SJCRH30 (cell line): ENCODE measurements at regions not wholly inside any gene's neighbourhood (a gene's known extent, or its start where the extent isn't known, plus 50 kb on each side); places are given as distances from the start of the nearest gene placed in this dataset.
A peak's percentile ranks its signal among the peaks of the same experiment; 100 is the strongest.

Experiments
- DNase-seq, 2 experiments: peaks; one replicate each; pipeline ENCODE4 v3.0.0-alpha.2; 2015 to 2020
- H3K27ac ChIP-seq: fragments of 250-450 bp; sonication (Bioruptor Pico); 2 replicates; pipeline ENCODE4 v1.5.1; 2020; ENCODE audit warnings: mild to moderate bottlenecking, moderate library complexity
- H3K27me3 ChIP-seq: fragments of 250-450 bp; sonication (Bioruptor Pico); 2 replicates; pipeline ENCODE4 v1.5.1; 2020; ENCODE audit warnings: mild to moderate bottlenecking, moderate library complexity
- H3K36me3 ChIP-seq: fragments of 250-450 bp; sonication (Bioruptor Pico); 2 replicates; pipeline ENCODE4 v1.5.1; 2020; ENCODE audit warnings: mild to moderate bottlenecking, moderate library complexity
- H3K4me1 ChIP-seq: fragments of 250-450 bp; sonication (Bioruptor Pico); 2 replicates; pipeline ENCODE4 v1.5.1; 2020; ENCODE audit warnings: mild to moderate bottlenecking, moderate library complexity
- H3K4me3 ChIP-seq: fragments of 250-450 bp; sonication (Bioruptor Pico); 2 replicates; pipeline ENCODE4 v1.5.1; 2020; ENCODE audit warnings: mild to moderate bottlenecking, moderate library complexity
- H3K9me3 ChIP-seq: fragments of 250-450 bp; sonication (Bioruptor Pico); replicated peaks from 2 replicates; pipeline ENCODE4 v1.5.1; 2020; ENCODE audit warnings: mild to moderate bottlenecking, moderate library complexity

- Histone ChIP-seq H3K27me3 (no peaks in the 10 kb centered on the region), H3K27ac (no peak overlapping the region), H3K4me1 (peaks cover 3% of the 10 kb centered on the region; the same call in 1 of the 2 replicates), H3K36me3 (no peaks in the 10 kb centered on the region), H3K9me3 (peaks cover 3% of the 10 kb centered on the region; the same call in 1 of the 2 replicates), H3K4me3 (no peak overlapping the region)
- DNase-seq, result no peak
Observed at GRCh38 chr19:56930647-56931535, 90.4 kb upstream of the PEG3 start.

DNA sequence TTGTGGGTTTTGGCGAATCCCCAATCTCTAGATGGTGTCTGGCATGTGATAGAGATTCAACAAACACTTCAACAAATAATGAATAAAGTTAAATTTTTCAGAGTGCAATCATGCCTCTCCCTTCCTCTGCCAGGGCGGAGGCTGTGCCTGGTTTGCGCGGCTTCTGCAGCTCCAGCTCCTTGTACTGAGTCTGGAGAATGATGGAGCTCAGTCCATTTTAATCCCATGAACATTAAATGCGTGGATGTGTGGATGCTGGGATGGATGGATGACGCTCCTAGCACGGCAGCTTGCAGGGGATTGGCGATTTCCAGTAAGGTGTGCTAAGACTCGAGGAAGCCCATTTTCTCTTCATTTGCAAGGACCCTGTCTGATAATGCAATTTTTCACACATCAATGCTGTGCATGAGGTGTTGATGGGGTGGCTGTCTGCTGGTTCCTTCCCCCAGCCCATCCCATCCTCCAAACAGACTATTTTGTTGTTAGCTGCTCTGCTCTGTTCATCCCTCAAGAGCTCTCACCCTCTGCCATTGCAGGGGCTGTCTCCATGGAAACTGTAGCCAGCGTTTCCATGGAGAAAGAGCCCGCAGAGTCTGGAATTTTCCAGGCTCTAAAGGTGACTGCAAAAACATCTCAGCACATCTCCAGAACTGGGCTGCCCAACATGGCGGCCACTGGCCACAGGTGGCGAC lies 92.6 kb upstream of the PEG3 start:
- H3K4me3 ChIP-seq, result no peak overlapping the region
- no peaks in the 10 kb centered on the region for H3K36me3 ChIP-seq
- no peaks in the 10 kb centered on the region for H3K27me3 ChIP-seq
- no peak for DNase-seq
- H3K9me3 ChIP-seq, result peaks cover 3% of the 10 kb centered on the region; the same call in 1 of the 2 replicates
- peaks cover 3% of the 10 kb centered on the region; the same call in 1 of the 2 replicates for H3K4me1 ChIP-seq
- no peak overlapping the region for H3K27ac ChIP-seq

GRCh38 chr19:56934438-56935090 lies 94.0 kb upstream of the PEG3 start:
- Histone ChIP-seq H3K9me3 (peaks cover under 1% of the 10 kb centered on the region; the same call in 1 of the 2 replicates), H3K27me3 (no peaks in the 10 kb centered on the region), H3K4me1 (peaks cover 3% of the 10 kb centered on the region; the same call in 1 of the 2 replicates), H3K4me3 (no peak overlapping the region), H3K27ac (no peak overlapping the region), H3K36me3 (no peaks in the 10 kb centered on the region)
- no peak for DNase-seq

DNA sequence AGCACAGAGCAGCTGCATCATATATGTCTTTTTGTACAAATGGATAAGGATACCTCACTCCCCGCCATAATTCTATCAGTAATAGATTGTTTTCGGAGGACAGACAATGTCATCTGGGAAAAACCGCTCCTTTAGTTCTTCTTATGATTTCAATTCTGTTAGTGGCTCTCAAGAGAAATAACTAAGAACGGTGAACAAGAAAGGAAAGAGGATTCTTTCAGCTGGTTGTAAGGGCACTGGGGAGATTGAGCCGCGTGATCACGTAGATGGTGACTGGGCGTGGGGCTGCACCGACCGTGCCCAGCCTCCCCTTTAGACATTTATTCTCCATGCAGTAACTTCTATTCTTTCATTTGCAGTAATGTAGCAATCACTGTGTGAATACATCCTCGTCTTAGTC lies 99.4 kb upstream of the PEG3 start:
- no peaks in the 10 kb centered on the region for H3K36me3 ChIP-seq

GRCh38 chr19:56942756-56943155 lies 102.2 kb upstream of the PEG3 start:
- Histone ChIP-seq H3K27ac (no peak overlapping the region), H3K9me3 (no peaks in the 10 kb centered on the region), H3K27me3 (no peaks in the 10 kb centered on the region), H3K36me3 (no peaks in the 10 kb centered on the region), H3K4me1 (peaks cover 14% of the 10 kb centered on the region; the same call in 1 of the 2 replicates), H3K4me3 (no peak overlapping the region)
- DNase-seq, result peak in 1 of 2 experiments; percentile 22

More for the DNA sequence above, 99.4 kb upstream of the PEG3 start:
- H3K4me3 ChIP-seq, result no peak overlapping the region
- no peaks in the 10 kb centered on the region for H3K9me3 ChIP-seq
- H3K27ac ChIP-seq, result no peak overlapping the region
- H3K4me1 ChIP-seq, result 0 out of 2 replicates have a peak, but pooled peaks cover 2% of the 10 kb centered on the region
- no peaks in the 10 kb centered on the region for H3K27me3 ChIP-seq
- DNase-seq, result no peak

- H3K27me3 ChIP-seq, result no peaks in the 10 kb centered on the region
- H3K4me1 ChIP-seq, result peaks cover 14% of the 10 kb centered on the region; the same call in 1 of the 2 replicates
- DNase-seq, result peak; percentile 62 to 73
- H3K4me3 ChIP-seq, result no peak overlapping the region
- H3K36me3 ChIP-seq, result no peaks in the 10 kb centered on the region
- no peaks in the 10 kb centered on the region for H3K9me3 ChIP-seq
- H3K27ac ChIP-seq, result no peak overlapping the region
Observed at GRCh38 chr19:56946159-56946558, 105.6 kb upstream of the PEG3 start.

DNA sequence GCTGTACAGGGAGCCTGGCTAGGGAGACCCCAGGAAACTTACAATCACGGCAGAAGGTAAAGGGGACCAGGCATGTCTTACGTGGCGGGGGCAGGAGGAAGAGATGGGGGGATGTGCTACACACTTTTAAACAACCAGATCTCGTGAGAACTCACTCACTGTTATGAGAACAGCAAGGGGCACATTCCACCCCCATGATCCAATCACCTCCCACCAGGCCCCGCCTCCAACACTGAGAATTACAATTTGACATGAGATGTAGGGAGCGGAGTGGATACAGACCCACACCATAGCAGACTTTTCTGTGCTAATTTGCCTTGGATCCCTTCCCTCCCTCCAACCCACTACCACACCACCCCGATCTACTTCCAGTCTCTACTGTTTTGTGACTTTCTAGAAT lies 106.7 kb upstream of the PEG3 start:
- Histone ChIP-seq H3K36me3 (no peaks in the 10 kb centered on the region), H3K27ac (no peak overlapping the region), H3K4me1 (peaks cover 14% of the 10 kb centered on the region; the same call in 1 of the 2 replicates), H3K27me3 (no peaks in the 10 kb centered on the region), H3K4me3 (no peak overlapping the region), H3K9me3 (no peaks in the 10 kb centered on the region)
- DNase-seq, result no peak

DNA sequence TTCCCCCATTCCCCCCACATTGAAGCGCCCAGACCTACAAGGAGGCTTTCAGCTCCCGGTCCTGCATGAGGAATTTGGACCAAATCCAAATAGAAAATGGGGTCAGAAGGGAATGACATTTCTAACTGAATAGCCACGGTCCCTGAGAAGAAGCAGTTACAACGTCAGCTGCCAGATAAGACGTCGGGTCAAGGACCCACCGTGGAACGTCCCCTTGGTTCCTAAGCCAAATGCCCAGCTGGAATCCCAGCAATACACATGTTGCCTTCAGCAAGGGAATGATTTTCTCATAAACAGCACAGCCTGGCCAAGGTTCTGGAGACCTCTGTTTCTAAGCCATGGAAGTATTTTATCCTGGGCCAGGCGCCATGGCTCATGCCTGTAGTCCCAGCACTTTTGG lies 109.1 kb upstream of the PEG3 start:
- no peak overlapping the region for H3K27ac ChIP-seq
- DNase-seq, result no peak
- H3K9me3 ChIP-seq, result no peaks in the 10 kb centered on the region
- H3K27me3 ChIP-seq, result no peaks in the 10 kb centered on the region
- H3K36me3 ChIP-seq, result no peaks in the 10 kb centered on the region
- H3K4me1 ChIP-seq, result peaks cover 14% of the 10 kb centered on the region; the same call in 1 of the 2 replicates
- H3K4me3 ChIP-seq, result no peak overlapping the region

- no peaks in the 10 kb centered on the region for H3K4me1 ChIP-seq
- no peaks in the 10 kb centered on the region for H3K27me3 ChIP-seq
- no peaks in the 10 kb centered on the region; the same call in 1 of the 2 replicates for H3K9me3 ChIP-seq
- no peak overlapping the region for H3K27ac ChIP-seq
- no peak for DNase-seq
- H3K36me3 ChIP-seq, result no peaks in the 10 kb centered on the region
- no peak overlapping the region for H3K4me3 ChIP-seq
Observed at GRCh38 chr19:56951672-56952071, 111.1 kb upstream of the PEG3 start.

DNA sequence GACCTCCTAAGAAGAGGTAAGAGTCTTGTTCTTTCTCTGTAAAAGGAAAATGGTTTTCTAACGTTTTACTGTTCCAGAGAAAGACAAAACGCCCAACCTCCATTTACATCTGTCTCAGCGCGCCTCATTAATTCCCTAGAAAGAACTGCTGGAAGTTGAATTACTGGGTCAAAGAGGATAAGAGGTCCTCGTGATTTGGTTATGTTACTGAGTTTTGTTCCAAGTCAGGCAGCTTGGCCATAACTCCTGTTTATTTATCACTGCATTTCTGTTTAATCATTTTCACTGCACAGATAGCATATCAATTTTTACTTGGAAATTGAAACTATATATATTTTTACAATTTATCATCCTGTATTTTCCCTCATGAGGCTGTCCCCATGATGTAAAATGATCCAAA lies 112.9 kb upstream of the PEG3 start:
- Histone ChIP-seq H3K9me3 (no peaks in the 10 kb centered on the region; the same call in 1 of the 2 replicates), H3K27ac (no peak overlapping the region)

DNA sequence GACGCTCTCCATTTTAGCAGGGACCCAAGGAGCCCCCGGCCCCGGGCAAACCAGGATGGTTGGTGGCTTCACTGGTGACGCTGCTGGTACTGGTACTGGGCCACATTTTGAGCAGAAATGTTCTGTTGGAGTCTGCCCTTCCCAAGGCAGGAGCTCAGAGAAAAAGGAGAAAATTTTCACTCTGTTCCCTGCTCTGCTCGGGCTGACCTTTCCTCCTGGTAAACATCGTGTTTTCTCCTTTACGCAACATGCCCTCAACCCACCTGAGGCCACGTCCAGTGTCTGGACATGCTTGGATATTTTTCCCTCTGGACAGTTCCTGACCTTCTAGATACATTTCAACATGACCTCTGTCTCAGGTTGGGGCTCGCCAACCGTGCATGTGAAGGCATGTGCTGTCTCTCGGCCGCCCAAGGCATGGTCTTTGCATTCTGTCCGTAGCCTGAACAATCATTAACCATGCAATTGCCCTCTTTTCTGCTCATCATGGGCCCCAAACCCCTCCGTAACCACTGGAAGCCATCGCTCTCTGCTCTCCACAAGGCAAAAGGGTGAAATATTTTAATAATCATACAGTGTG lies 115.2 kb upstream of the PEG3 start:
- Histone ChIP-seq H3K27ac (no peak overlapping the region), H3K36me3 (no peaks in the 10 kb centered on the region), H3K9me3 (no peaks in the 10 kb centered on the region; the same call in 1 of the 2 replicates), H3K4me1 (peaks cover 14% of the 10 kb centered on the region), H3K4me3 (no peak overlapping the region), H3K27me3 (no peaks in the 10 kb centered on the region)
- DNase-seq, result no peak

More for the DNA sequence above, 112.9 kb upstream of the PEG3 start:
- no peaks in the 10 kb centered on the region for H3K27me3 ChIP-seq
- no peaks in the 10 kb centered on the region for H3K36me3 ChIP-seq
- peaks cover 6% of the 10 kb centered on the region for H3K4me1 ChIP-seq
- no peak overlapping the region for H3K4me3 ChIP-seq
- no peak for DNase-seq

DNA sequence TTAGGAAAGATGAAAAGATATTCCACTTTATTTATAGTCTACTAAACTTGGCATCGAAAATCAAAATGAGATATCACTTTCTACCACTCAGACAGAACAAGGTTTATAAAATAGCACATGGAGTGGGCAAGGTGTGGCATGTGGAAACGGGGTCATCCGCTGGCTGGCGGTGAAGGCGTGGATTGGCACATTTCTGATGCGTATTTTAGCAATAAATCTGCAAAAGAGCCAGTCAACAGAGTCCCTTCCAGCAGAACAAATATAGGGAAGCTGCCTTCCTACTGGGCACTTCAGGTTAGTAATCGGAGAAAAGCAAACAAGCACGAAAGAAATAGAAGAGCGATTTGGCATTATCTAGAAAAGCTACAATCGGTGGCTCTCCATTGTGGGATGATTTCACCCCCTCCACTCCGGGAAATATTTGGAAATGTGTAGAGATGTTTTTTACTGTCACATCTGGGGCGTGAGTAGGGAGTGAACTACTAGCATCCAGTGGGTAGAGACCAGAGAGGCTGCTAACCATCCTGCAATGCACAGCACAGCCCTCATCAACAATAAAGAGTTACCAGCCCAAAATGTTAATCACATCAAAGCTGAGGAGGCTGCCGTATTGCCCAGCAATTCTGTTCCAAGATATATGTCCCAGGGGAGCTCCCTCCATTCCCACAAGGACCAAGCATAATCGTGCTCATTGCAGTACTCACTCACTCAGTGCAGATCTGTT lies 116.1 kb upstream of the PEG3 start:
- no peaks in the 10 kb centered on the region for H3K36me3 ChIP-seq
- H3K27ac ChIP-seq, result no peak overlapping the region
- H3K4me3 ChIP-seq, result no peak overlapping the region
- no peak for DNase-seq
- no peaks in the 10 kb centered on the region for H3K27me3 ChIP-seq
- H3K9me3 ChIP-seq, result no peaks in the 10 kb centered on the region; the same call in 1 of the 2 replicates
- H3K4me1 ChIP-seq, result peaks cover 14% of the 10 kb centered on the region

DNA sequence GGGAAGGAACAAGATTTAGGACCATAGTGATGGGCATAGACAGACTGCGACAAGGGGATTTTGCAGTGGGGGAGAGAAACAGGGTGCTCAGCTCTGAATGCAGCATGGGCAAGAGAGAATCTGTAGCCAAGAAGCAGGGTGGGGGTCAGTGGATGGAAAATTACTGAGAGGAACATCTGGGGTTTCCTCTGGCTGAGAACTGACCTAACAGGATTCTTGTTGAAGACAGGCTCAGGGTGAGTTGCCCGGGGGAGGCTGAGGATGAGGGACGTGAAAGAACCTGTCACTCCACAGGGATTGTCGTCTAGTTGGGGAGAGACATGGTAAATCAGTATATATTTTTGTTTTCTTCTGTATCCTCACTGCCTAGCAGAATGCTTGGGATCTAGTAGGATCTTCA lies 118.7 kb upstream of the PEG3 start:
- H3K4me1 ChIP-seq, result peaks cover 16% of the 10 kb centered on the region
- no peaks in the 10 kb centered on the region for H3K27me3 ChIP-seq
- DNase-seq, result peak in 1 of 2 experiments; percentile 7
- no peaks in the 10 kb centered on the region; the same call in 1 of the 2 replicates for H3K9me3 ChIP-seq
- H3K4me3 ChIP-seq, result no peak overlapping the region
- H3K36me3 ChIP-seq, result no peaks in the 10 kb centered on the region
- H3K27ac ChIP-seq, result no peak overlapping the region
